Upper lobe of right lung (tissue), 1 donor: ENCODE measurements at regions not wholly inside any gene's neighbourhood (a gene's known extent, or its start where the extent isn't known, plus 50 kb on each side); places are given as distances from the start of the nearest gene placed in this dataset.

ENCODE experiments used
- ATAC-seq: fragments of 200-7000 bp; cut with Tn5 transposase; one replicate; pipeline ENCODE4 v1.9.1; 2020; ENCODE audit warnings: mild to moderate bottlenecking, moderate library complexity
- DNase-seq: peaks from one replicate; pipeline ENCODE4 v3.0.0-alpha.2; 2020
- H3K27ac ChIP-seq: fragments of 200-600 bp; one replicate; pipeline ENCODE4 v1.8.0; 2022
- H3K27me3 ChIP-seq: fragments of 200-600 bp; one replicate; pipeline ENCODE4 v1.8.0; 2022; ENCODE audit warnings: mild to moderate bottlenecking
- H3K36me3 ChIP-seq: fragments of 200-600 bp; one replicate; pipeline ENCODE4 v1.8.0; 2022
- H3K4me1 ChIP-seq: fragments of 200-600 bp; one replicate; pipeline ENCODE4 v1.8.0; 2022
- H3K4me3 ChIP-seq: fragments of 200-600 bp; one replicate; pipeline ENCODE4 v1.8.0; 2022; ENCODE audit warnings: mild to moderate bottlenecking
- H3K9me3 ChIP-seq: fragments of 200-600 bp; one replicate; pipeline ENCODE4 v1.8.0; 2022
- intact Hi-C: fragments of 100-400 bp; cut with DNase I; formaldehyde crosslinking; loops from one replicate; pipeline ENCODE4 v1.11.0; 2022
- TF ChIP-seq, protein P1 (sequence below): fragments of 200-600 bp; IDR thresholded peaks from one replicate; pipeline ENCODE4 v1.8.0; 2022; ENCODE audit warnings: antibody characterized with exemption
- donor health status: DM: no; HTN: yes; CAD: no; lungs with severe emphysema.

DNA sequence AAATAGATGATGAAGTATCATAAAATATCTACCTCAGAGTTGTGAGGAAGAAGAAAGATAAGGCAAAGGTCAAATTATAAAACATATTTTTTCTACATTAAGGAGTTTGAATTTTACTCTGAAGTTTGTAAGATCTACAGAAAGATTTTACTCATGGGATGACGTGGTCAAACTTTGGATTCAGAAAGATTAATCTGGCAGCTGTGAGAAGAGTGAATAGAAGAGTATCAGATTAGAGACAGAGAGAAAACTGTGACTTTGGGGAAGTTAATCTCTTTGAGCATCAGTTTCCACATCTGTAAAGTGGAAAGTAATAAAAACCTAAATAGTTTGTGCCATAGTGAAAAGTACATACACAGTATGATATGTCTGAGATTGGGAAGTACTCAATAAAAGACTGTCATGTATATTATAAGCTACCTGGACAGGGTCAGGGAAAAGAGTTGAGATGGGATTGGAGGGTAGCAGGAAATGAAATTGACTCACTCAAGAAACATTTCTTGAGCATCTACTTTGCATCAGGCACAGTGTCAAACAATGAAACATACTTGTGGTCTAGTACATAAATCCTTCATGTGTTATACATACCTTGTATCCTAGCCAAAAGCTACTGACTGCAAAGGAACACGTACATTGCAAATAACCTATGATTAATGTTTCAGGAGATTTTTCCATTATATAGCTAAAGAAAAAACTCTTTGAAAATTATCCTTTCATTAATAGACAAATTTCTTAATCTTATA is 222.1 kb downstream of the TMEM200A start:
- Histone ChIP-seq H3K27ac (no peak overlapping the region), H3K4me1 (no peaks in the 10 kb centered on the region), H3K9me3 (no peaks in the 10 kb centered on the region), H3K27me3 (no peaks in the 10 kb centered on the region), H3K36me3 (no peaks in the 10 kb centered on the region), H3K4me3 (no peak overlapping the region)
- TF ChIP-seq, protein P1, sequence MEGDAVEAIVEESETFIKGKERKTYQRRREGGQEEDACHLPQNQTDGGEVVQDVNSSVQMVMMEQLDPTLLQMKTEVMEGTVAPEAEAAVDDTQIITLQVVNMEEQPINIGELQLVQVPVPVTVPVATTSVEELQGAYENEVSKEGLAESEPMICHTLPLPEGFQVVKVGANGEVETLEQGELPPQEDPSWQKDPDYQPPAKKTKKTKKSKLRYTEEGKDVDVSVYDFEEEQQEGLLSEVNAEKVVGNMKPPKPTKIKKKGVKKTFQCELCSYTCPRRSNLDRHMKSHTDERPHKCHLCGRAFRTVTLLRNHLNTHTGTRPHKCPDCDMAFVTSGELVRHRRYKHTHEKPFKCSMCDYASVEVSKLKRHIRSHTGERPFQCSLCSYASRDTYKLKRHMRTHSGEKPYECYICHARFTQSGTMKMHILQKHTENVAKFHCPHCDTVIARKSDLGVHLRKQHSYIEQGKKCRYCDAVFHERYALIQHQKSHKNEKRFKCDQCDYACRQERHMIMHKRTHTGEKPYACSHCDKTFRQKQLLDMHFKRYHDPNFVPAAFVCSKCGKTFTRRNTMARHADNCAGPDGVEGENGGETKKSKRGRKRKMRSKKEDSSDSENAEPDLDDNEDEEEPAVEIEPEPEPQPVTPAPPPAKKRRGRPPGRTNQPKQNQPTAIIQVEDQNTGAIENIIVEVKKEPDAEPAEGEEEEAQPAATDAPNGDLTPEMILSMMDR, result no peak
- ATAC-seq (no peak), DNase-seq (no peak)
- intact Hi-C loops, result no loop called here

DNA sequence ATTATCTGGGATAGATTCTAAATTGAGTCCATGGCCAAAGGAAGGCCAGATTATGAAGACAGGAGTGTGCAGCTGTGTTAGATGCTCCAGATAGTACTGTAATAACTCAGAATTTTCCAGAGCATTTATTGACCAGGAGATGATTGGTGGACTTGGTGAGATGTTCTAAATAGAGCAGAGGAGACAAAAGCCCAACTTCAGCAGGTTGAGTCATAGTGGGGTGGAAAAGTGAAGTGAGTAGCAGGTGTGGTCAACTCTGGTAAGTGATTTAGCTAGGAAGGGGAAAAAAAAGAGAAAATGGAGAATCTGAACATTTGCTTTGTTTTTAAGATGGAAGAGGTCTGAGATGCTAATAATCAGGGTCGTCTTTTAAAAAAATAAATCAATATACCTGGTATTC is 227.4 kb downstream of the TMEM200A start:
- Histone ChIP-seq H3K9me3 (no peaks in the 10 kb centered on the region), H3K36me3 (no peaks in the 10 kb centered on the region), H3K4me3 (no peak overlapping the region), H3K27me3 (no peaks in the 10 kb centered on the region), H3K27ac (no peak overlapping the region), H3K4me1 (no peaks in the 10 kb centered on the region)
- intact Hi-C loops, result no loop called here
- TF ChIP-seq, protein P1, result no peak
- DNase-seq (no peak), ATAC-seq (no peak)

- H3K27me3 ChIP-seq, result no peaks in the 10 kb centered on the region
- TF ChIP-seq, protein P1, result no peak
- H3K36me3 ChIP-seq, result no peaks in the 10 kb centered on the region
- no peak overlapping the region for H3K4me3 ChIP-seq
- H3K4me1 ChIP-seq, result no peaks in the 10 kb centered on the region
- DNase-seq, result no peak
- H3K27ac ChIP-seq, result no peak overlapping the region
- no peaks in the 10 kb centered on the region for H3K9me3 ChIP-seq
- intact Hi-C loops, result no loop called here
- ATAC-seq, result no peak
These were observed 228.1 kb downstream of the TMEM200A start for GRCh38 chr6:130593948-130594347.

GRCh38 chr6:130598021-130598989 is 228.9 kb upstream of the SMLR1 start:
- no peak overlapping the region for H3K27ac ChIP-seq
- DNase-seq (no peak), ATAC-seq (no peak)
- no peaks in the 10 kb centered on the region for H3K9me3 ChIP-seq
- no peaks in the 10 kb centered on the region for H3K36me3 ChIP-seq
- no peak overlapping the region for H3K4me3 ChIP-seq
- H3K27me3 ChIP-seq, result no peaks in the 10 kb centered on the region
- no peaks in the 10 kb centered on the region for H3K4me1 ChIP-seq
- intact Hi-C loops, result no loop called here
- TF ChIP-seq, protein P1, result no peak

DNA sequence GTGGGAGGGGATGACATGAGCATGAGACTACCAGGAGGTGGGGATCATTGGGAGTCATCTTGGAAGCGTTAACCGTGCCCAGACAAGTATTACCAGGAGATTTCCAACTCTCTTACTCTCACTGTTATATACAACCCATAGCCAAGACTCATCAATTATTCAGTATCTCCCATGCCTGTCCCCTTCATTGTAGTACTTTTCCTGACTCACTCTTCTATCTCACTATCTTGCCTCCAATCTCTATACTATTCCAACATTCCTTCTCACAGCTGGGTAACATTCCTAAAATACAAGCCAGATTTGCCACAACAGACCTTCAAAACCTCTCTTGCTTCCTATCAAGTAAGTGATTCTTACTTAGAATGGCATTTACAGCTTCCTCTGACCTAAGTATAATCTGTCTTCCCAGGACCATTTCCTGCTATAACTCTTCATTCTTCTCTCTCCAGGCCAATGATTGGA is 226.3 kb upstream of the SMLR1 start:
- DNase-seq (no peak), ATAC-seq (no peak)
- Histone ChIP-seq H3K9me3 (no peaks in the 10 kb centered on the region), H3K4me3 (no peak overlapping the region), H3K4me1 (no peaks in the 10 kb centered on the region), H3K27ac (no peak overlapping the region), H3K27me3 (no peaks in the 10 kb centered on the region), H3K36me3 (no peaks in the 10 kb centered on the region)
- intact Hi-C loops, result no loop called here
- TF ChIP-seq, protein P1, result no peak
